H1 (cell line): ENCODE measurements at regions not wholly inside any gene's neighbourhood (a gene's known extent, or its start where the extent isn't known, plus 50 kb on each side); places are given as distances from the start of the nearest gene placed in this dataset.
A peak's percentile ranks its signal among the peaks of the same experiment; 100 is the strongest.

Source experiments
- CTCF ChIA-PET: fragments of 300-600 bp; sonication (Branson Sonifier 250); formaldehyde crosslinking; loops from one replicate; lab custom pipeline; 2021; ENCODE audit not compliant: partially characterized antibody; lab: Charles Lee
- POLR2A ChIA-PET: fragments of 300-600 bp; sonication (Branson Sonifier 250); formaldehyde crosslinking; loops from one replicate; lab custom pipeline; 2021; ENCODE audit warnings: inconsistent platforms; ENCODE audit not compliant: partially characterized antibody; lab: Charles Lee
- DNase-seq, 2 experiments: peaks; one replicate each; pipeline versions ENCODE4 v3.0.0 to v3.0.0-alpha.2; 2010 to 2022; ENCODE audit warnings: low spot score in 2 of 2, low read depth in 1 of 2, mixed read lengths in 1 of 2
- FAIRE-seq: peaks from 2 replicates; lab custom pipeline; 2011; peaks lifted over from hg19 to GRCh38; lab: Jason Lieb, UNC
- H2AFZ ChIP-seq: 2 replicates; pipeline ENCODE4 v1.8.1; 2012; ENCODE audit warnings: low read length, inconsistent platforms
- H2AK5ac ChIP-seq: 2 replicates; pipeline ENCODE4 v1.6.1; 2013; ENCODE audit warnings: low read depth, low read length
- H2BK120ac ChIP-seq: replicated peaks from 2 replicates; pipeline ENCODE3; 2013; ENCODE audit warnings: low read depth, low read length, inconsistent platforms
- H2BK12ac ChIP-seq: 2 replicates; pipeline ENCODE4 v1.6.1; 2013; ENCODE audit warnings: low read depth, low read length
- H2BK15ac ChIP-seq: 2 replicates; pipeline ENCODE4 v1.6.1; 2013; ENCODE audit warnings: low read length
- H2BK20ac ChIP-seq: 2 replicates; pipeline ENCODE4 v1.6.1; 2013; ENCODE audit warnings: low read length
- H2BK5ac ChIP-seq: 2 replicates; pipeline ENCODE4 v1.6.1; 2013; ENCODE audit warnings: low read depth, low read length
- H3K14ac ChIP-seq: 2 replicates; pipeline ENCODE4 v1.6.1; 2013; ENCODE audit warnings: inconsistent platforms; ENCODE audit not compliant: insufficient read length
- H3K18ac ChIP-seq: 2 replicates; pipeline ENCODE4 v1.6.1; 2013; ENCODE audit warnings: low read length; ENCODE audit errors: extremely low read depth
- H3K23ac ChIP-seq: 2 replicates; pipeline ENCODE4 v1.6.1; 2013; ENCODE audit warnings: inconsistent platforms; ENCODE audit not compliant: insufficient read length
- H3K23me2 ChIP-seq: 2 replicates; pipeline ENCODE4 v1.6.1; 2013; ENCODE audit warnings: low read depth, low read length
- H3K27ac ChIP-seq: 2 replicates; pipeline ENCODE4 v1.6.1; 2011; ENCODE audit warnings: low read depth, low read length, inconsistent platforms
- H3K27me3 ChIP-seq, 4 experiments: replicated peaks in 1 of 4; 1 replicate in 1 of 4; 2 replicates in 3 of 4; pipeline versions ENCODE4 v1.6.1 to v1.8.1; 2011 to 2013; ENCODE audit warnings: low read length in 3 of 4, mild to moderate bottlenecking in 3 of 4, inconsistent platforms in 2 of 4, mixed read lengths in 2 of 4, moderate library complexity in 1 of 4; ENCODE audit not compliant: control insufficient read depth in 3 of 4, insufficient read depth in 3 of 4; ENCODE audit errors: extremely low read depth in 1 of 4
- H3K36me3 ChIP-seq, 4 experiments: 2 replicates each; pipeline versions ENCODE4 v1.6.1 to v1.8.1; 2011 to 2013; ENCODE audit warnings: mild to moderate bottlenecking in 4 of 4, low read length in 3 of 4, moderate library complexity in 2 of 4, control low read depth in 1 of 4, inconsistent platforms in 1 of 4; ENCODE audit not compliant: insufficient read depth in 4 of 4, control insufficient read depth in 2 of 4
- H3K4ac ChIP-seq: replicated peaks from 2 replicates; pipeline ENCODE3; 2013; ENCODE audit warnings: low read length, low read depth, mixed read lengths, inconsistent platforms; ENCODE audit not compliant: insufficient read length
- H3K4me1 ChIP-seq, 4 experiments: replicated peaks in 1 of 4; 1 replicate in 1 of 4; 2 replicates in 3 of 4; pipeline versions ENCODE4 v1.6.1 to v1.8.1; 2011 to 2013; ENCODE audit warnings: low read length in 3 of 4, inconsistent platforms in 2 of 4, mixed read lengths in 1 of 4; ENCODE audit not compliant: insufficient read depth in 4 of 4, control insufficient read depth in 3 of 4
- H3K4me2 ChIP-seq, 2 experiments: 2 replicates each; pipeline versions ENCODE4 v1.6.1 to v1.8.1; 2011 to 2013; ENCODE audit warnings: low read depth in 2 of 2, low read length in 2 of 2, control low read depth in 1 of 2, inconsistent platforms in 1 of 2, mild to moderate bottlenecking in 1 of 2; ENCODE audit not compliant: insufficient read depth in 1 of 2
- H3K4me3 ChIP-seq, 4 experiments: fragments of 200-600, 300-600 bp in 1 of 4; sonication (generic), shearing (Covaris generic), sonication (Bioruptor Twin) in 1 of 4; 2 replicates each; pipeline versions ENCODE4 v1.5.1 to v1.8.1; 2011 to 2016; ENCODE audit warnings: low read length in 4 of 4, low read depth in 3 of 4, control low read depth in 2 of 4, inconsistent platforms in 2 of 4, mild to moderate bottlenecking in 2 of 4, mixed read lengths in 1 of 4, moderate library complexity in 1 of 4; ENCODE audit not compliant: insufficient read depth in 2 of 4; ENCODE audit errors: extremely low read depth in 1 of 4
- H3K56ac ChIP-seq: replicated peaks from 2 replicates; pipeline ENCODE3; 2013; ENCODE audit warnings: low read depth, mild to moderate bottlenecking, mixed read lengths, low read length, inconsistent platforms; ENCODE audit not compliant: insufficient read length
- H3K79me1 ChIP-seq: 2 replicates; pipeline ENCODE4 v1.6.1; 2013; ENCODE audit warnings: low read depth, low read length, control low read depth
- H3K79me2 ChIP-seq, 2 experiments: 2 replicates each; pipeline versions ENCODE4 v1.6.1 to v1.8.1; 2012 to 2013; ENCODE audit warnings: low read length in 2 of 2, mild to moderate bottlenecking in 2 of 2, inconsistent platforms in 1 of 2; ENCODE audit not compliant: insufficient read depth in 2 of 2, control insufficient read depth in 1 of 2
- H3K9ac ChIP-seq, 4 experiments: replicated peaks in 1 of 4; 1 replicate in 1 of 4; 2 replicates in 3 of 4; pipeline versions ENCODE4 v1.6.1 to v1.8.1; 2011 to 2013; ENCODE audit warnings: low read depth in 3 of 4, low read length in 3 of 4, control low read depth in 2 of 4, mild to moderate bottlenecking in 2 of 4, moderate library complexity in 2 of 4, inconsistent platforms in 1 of 4; ENCODE audit errors: extremely low read depth in 1 of 4
- H3K9me3 ChIP-seq, 2 experiments: 2 replicates each; pipeline versions ENCODE4 v1.6.1 to v1.8.1; 2012 to 2013; ENCODE audit warnings: mild to moderate bottlenecking in 2 of 2, moderate library complexity in 2 of 2, control low read depth in 1 of 2, inconsistent platforms in 1 of 2, low read depth in 1 of 2, low read length in 1 of 2, mixed read lengths in 1 of 2; ENCODE audit not compliant: insufficient read depth in 2 of 2
- H4K20me1 ChIP-seq, 2 experiments: replicated peaks in 1 of 2; 2 replicates each; pipeline versions ENCODE3 to v1.8.1; 2011 to 2013; ENCODE audit warnings: inconsistent platforms in 2 of 2, low read length in 2 of 2, mild to moderate bottlenecking in 1 of 2; ENCODE audit not compliant: insufficient read depth in 2 of 2, control insufficient read depth in 1 of 2
- H4K5ac ChIP-seq: 2 replicates; pipeline ENCODE4 v1.6.1; 2013; ENCODE audit warnings: low read length, low read depth, mixed read lengths, inconsistent platforms; ENCODE audit not compliant: insufficient read length
- H4K8ac ChIP-seq: 2 replicates; pipeline ENCODE4 v1.8.0; 2013; ENCODE audit warnings: mild to moderate bottlenecking, moderate library complexity, low read length, inconsistent platforms; ENCODE audit not compliant: insufficient read depth; ENCODE audit errors: extremely low read depth
- H4K91ac ChIP-seq: replicated peaks from 2 replicates; pipeline ENCODE3; 2013; ENCODE audit warnings: low read length, mixed read lengths, inconsistent platforms; ENCODE audit not compliant: insufficient read length
- BACH1 ChIP-seq: IDR thresholded peaks from 2 replicates; pipeline ENCODE4 v1.6.1; 2012; ENCODE audit warnings: low read length, improper control_type of control experiment
- BCL11A ChIP-seq, 2 experiments: IDR thresholded peaks; one replicate each; pipeline ENCODE4 v1.6.1; 2011; ENCODE audit warnings: low read depth in 2 of 2, low read length in 2 of 2, mild to moderate bottlenecking in 2 of 2
- EZH2 ChIP-seq: fragments of 200-600 bp; sonication (generic); IDR thresholded peaks from 2 replicates; pipeline ENCODE4 v1.7.1; 2012; ENCODE audit warnings: low read depth, mild to moderate bottlenecking, moderate library complexity, low read length, inconsistent platforms; ENCODE audit not compliant: severe bottlenecking
- FOSL1 ChIP-seq: IDR thresholded peaks from 2 replicates; pipeline ENCODE4 v1.6.1; 2011; ENCODE audit warnings: mild to moderate bottlenecking, low read depth, low read length, moderate library complexity; ENCODE audit not compliant: insufficient read depth
- HDAC2 ChIP-seq, 2 experiments: fragments of 300-600 bp in 1 of 2; sonication (generic) in 1 of 2; IDR thresholded peaks; 2 replicates each; pipeline ENCODE4 v1.6.1; 2011 to 2012; ENCODE audit warnings: low read depth in 2 of 2, low read length in 2 of 2, mild to moderate bottlenecking in 2 of 2, moderate library complexity in 2 of 2, borderline replicate concordance in 1 of 2, inconsistent platforms in 1 of 2
- MAFK ChIP-seq: IDR thresholded peaks from 2 replicates; pipeline ENCODE4 v1.6.1; 2012; ENCODE audit warnings: low read depth, mild to moderate bottlenecking, improper control_type of control experiment, low read length
- RBBP5 ChIP-seq: IDR thresholded peaks from 2 replicates; pipeline ENCODE4 v1.7.1; 2012; ENCODE audit warnings: low read depth, mild to moderate bottlenecking, inconsistent platforms, low read length, moderate library complexity, borderline replicate concordance
- SAP30 ChIP-seq: fragments of 300-600 bp; sonication (generic); IDR thresholded peaks from 2 replicates; pipeline ENCODE4 v1.7.1; 2012; ENCODE audit warnings: low read length, moderate library complexity, mild to moderate bottlenecking, inconsistent platforms; ENCODE audit not compliant: insufficient read depth, insufficient replicate concordance
- SIRT6 ChIP-seq: IDR thresholded peaks from one replicate; pipeline ENCODE4 v1.7.1; 2012; ENCODE audit warnings: low read length, inconsistent platforms
- SUZ12 ChIP-seq: fragments of 200-600 bp; sonication (generic); IDR thresholded peaks from 2 replicates; pipeline ENCODE4 v1.6.1; 2012; ENCODE audit warnings: mild to moderate bottlenecking, inconsistent platforms, low read length, moderate library complexity, mixed read lengths
- TEAD4 ChIP-seq: IDR thresholded peaks from 2 replicates; pipeline ENCODE4 v1.6.1; 2012; ENCODE audit warnings: low read depth, low read length, inconsistent platforms, mixed read lengths
- WGBS, 2 experiments: shearing (Covaris generic) in 1 of 2; methylation state at CpG; one replicate each; pipeline versions ENCODE4 v1.1.6 to v1.1.7; 2013 to 2015; ENCODE audit warnings: low lambda C conversion rate in 2 of 2, mixed read lengths in 2 of 2, inconsistent platforms in 1 of 2, low coverage in 1 of 2, missing lambda C conversion rate in 1 of 2; ENCODE audit not compliant: insufficient replicate concordance in 2 of 2, insufficient coverage in 1 of 2, insufficient read length in 1 of 2; ENCODE audit errors: extremely low coverage in 1 of 2, missing lambda C conversion rate in 1 of 2; 5-methylcytosine and 5-hydroxymethylcytosine counted together
- TF ChIP-seq, protein P1 (sequence below), 3 experiments: IDR thresholded peaks; 1 replicate in 2 of 3; 2 replicates in 1 of 3; pipeline versions ENCODE4 v1.5.1 to v1.6.1; 2011; ENCODE audit warnings: low read length in 3 of 3, mild to moderate bottlenecking in 3 of 3, inconsistent platforms in 2 of 3, low read depth in 1 of 3, moderate library complexity in 1 of 3; ENCODE audit not compliant: insufficient read depth in 1 of 3; ENCODE audit errors: control extremely low read depth in 1 of 3

GRCh38 chrX:20666331-20666730, 399.6 kb upstream of the RPS6KA3 start:
- H4K20me1 ChIP-seq = no peaks in the 10 kb centered on the region
- H3K23ac ChIP-seq = no peak overlapping the region
- no peaks in the 10 kb centered on the region for H3K79me1 ChIP-seq
- no peak overlapping the region for H3K9ac ChIP-seq
- no peaks in the 10 kb centered on the region for H3K9me3 ChIP-seq
- H3K56ac ChIP-seq = no peak overlapping the region
- H2BK15ac ChIP-seq = no peak overlapping the region
- no peak for DNase-seq
- no peak for FAIRE-seq
- no peaks in the 10 kb centered on the region for H3K4me1 ChIP-seq
- WGBS, 2 experiments = 93% methylated on average over 3 of the region's 3 CpGs; no CpG with 5 or more reads in 1 of the 2 experiments
- no peaks in the 10 kb centered on the region for H3K36me3 ChIP-seq
- ChIA-PET POLR2A (no interaction called here), CTCF (interaction anchor here (0.7 to 1.6 kb wide), 2 partner anchors 15 to 813 kb away, joined by 3 to 4 read pairs; no protein-coding TSS in a partner anchor)
- no peak overlapping the region for H2BK5ac ChIP-seq
- H2AK5ac ChIP-seq = no peak overlapping the region
- H2BK20ac ChIP-seq = no peak overlapping the region
- H2AFZ ChIP-seq = peak overlapping the region; percentile 32; the same call in 1 of the 2 replicates
- no peaks in the 10 kb centered on the region for H3K27me3 ChIP-seq
- no peak overlapping the region for H3K14ac ChIP-seq
- no peak overlapping the region for H3K4me3 ChIP-seq
- H3K4ac ChIP-seq = no peak overlapping the region
- H4K91ac ChIP-seq = no peak overlapping the region
- H2BK12ac ChIP-seq = no peak overlapping the region
- no peak overlapping the region for H4K8ac ChIP-seq
- H3K18ac ChIP-seq = no peak overlapping the region
- no peak overlapping the region for H4K5ac ChIP-seq
- H3K4me2 ChIP-seq = no peak overlapping the region
- no peak overlapping the region for H2BK120ac ChIP-seq
- H3K27ac ChIP-seq = no peak overlapping the region
- H3K79me2 ChIP-seq = no peaks in the 10 kb centered on the region
- H3K23me2 ChIP-seq = no peaks in the 10 kb centered on the region
- TF ChIP-seq TEAD4 = no peak
- no peak for TF ChIP-seq EZH2
- TF ChIP-seq BCL11A (IDR thresholded peaks at IDR 0.05; ENCODE audit: low read depth in 2 of 2, low read length in 2 of 2) = no peak
- no peak for TF ChIP-seq BACH1
- no peak for TF ChIP-seq FOSL1
- TF ChIP-seq, protein P1, sequence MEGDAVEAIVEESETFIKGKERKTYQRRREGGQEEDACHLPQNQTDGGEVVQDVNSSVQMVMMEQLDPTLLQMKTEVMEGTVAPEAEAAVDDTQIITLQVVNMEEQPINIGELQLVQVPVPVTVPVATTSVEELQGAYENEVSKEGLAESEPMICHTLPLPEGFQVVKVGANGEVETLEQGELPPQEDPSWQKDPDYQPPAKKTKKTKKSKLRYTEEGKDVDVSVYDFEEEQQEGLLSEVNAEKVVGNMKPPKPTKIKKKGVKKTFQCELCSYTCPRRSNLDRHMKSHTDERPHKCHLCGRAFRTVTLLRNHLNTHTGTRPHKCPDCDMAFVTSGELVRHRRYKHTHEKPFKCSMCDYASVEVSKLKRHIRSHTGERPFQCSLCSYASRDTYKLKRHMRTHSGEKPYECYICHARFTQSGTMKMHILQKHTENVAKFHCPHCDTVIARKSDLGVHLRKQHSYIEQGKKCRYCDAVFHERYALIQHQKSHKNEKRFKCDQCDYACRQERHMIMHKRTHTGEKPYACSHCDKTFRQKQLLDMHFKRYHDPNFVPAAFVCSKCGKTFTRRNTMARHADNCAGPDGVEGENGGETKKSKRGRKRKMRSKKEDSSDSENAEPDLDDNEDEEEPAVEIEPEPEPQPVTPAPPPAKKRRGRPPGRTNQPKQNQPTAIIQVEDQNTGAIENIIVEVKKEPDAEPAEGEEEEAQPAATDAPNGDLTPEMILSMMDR (IDR thresholded peaks at IDR 0.05; ENCODE audit: control extremely low read depth in 1 of 3, insufficient read depth in 1 of 3, low read depth in 1 of 3, low read length in 3 of 3) = no peak
- TF ChIP-seq HDAC2 (IDR thresholded peaks at IDR 0.05; ENCODE audit: borderline replicate concordance in 1 of 2, low read depth in 2 of 2, low read length in 2 of 2) = no peak
- no peak for TF ChIP-seq SIRT6
- TF ChIP-seq SAP30 = no peak
- no peak for TF ChIP-seq MAFK
- no peak for TF ChIP-seq RBBP5
- no peak for TF ChIP-seq SUZ12
